ENCODE measurements at regions not wholly inside any gene's neighbourhood (a gene's known extent, or its start where the extent isn't known, plus 50 kb on each side); places are given as distances from the start of the nearest gene placed in this dataset.
A peak's percentile ranks its signal among the peaks of the same experiment; 100 is the strongest.

- no peak for DNase-seq
Observed at GRCh38 chr4:63618883-63619718, 790.1 kb downstream of the TECRL start.

- DNase-seq = no peak
Observed at GRCh38 chr4:63607169-63607872, 801.9 kb downstream of the TECRL start.

- no peak for DNase-seq
Observed at GRCh38 chr4:63589796-63590195, 819.5 kb downstream of the TECRL start.

GRCh38 chr4:63583561-63583960, 825.7 kb downstream of the TECRL start:
- no peak for DNase-seq

- no peak for DNase-seq
Observed at GRCh38 chr4:63583007-63583406, 826.2 kb downstream of the TECRL start.

- DNase-seq = peak; percentile 31
Observed at GRCh38 chr4:63580796-63581475, 828.3 kb downstream of the TECRL start.

GRCh38 chr4:63578383-63578782, 830.9 kb downstream of the TECRL start:
- DNase-seq = no peak

GRCh38 chr4:63566658-63567057, 842.6 kb downstream of the TECRL start:
- DNase-seq = no peak

- no peak for DNase-seq
Observed at GRCh38 chr4:63563288-63564014, 845.8 kb downstream of the TECRL start.

- DNase-seq = no peak
Observed at GRCh38 chr4:63558709-63559108, 850.5 kb downstream of the TECRL start.

GRCh38 chr4:63556332-63556731, 852.9 kb downstream of the TECRL start:
- DNase-seq = no peak

GRCh38 chr4:63553123-63553522, 856.1 kb downstream of the TECRL start:
- no peak for DNase-seq

GRCh38 chr4:63541828-63542227, 867.4 kb downstream of the TECRL start:
- DNase-seq = no peak

GRCh38 chr4:63529581-63530337, 879.5 kb downstream of the TECRL start:
- no peak for DNase-seq

- DNase-seq = no peak
Observed at GRCh38 chr4:63528256-63528991, 880.8 kb downstream of the TECRL start.

GRCh38 chr4:63526251-63526650, 883.0 kb downstream of the TECRL start:
- DNase-seq = no peak

GRCh38 chr4:63524764-63525163, 884.5 kb downstream of the TECRL start:
- no peak for DNase-seq

GRCh38 chr4:63505714-63506460, 903.4 kb downstream of the TECRL start:
- DNase-seq = no peak

- no peak for DNase-seq
Observed at GRCh38 chr4:63493265-63493664, 916.0 kb downstream of the TECRL start.

GRCh38 chr4:63492515-63492914, 916.7 kb downstream of the TECRL start:
- no peak for DNase-seq

- DNase-seq = no peak
Observed at GRCh38 chr4:63464393-63464792, 944.9 kb downstream of the TECRL start.
